SU-DHL-6 (cell line): ENCODE measurements at regions not wholly inside any gene's neighbourhood (a gene's known extent, or its start where the extent isn't known, plus 50 kb on each side); places are given as distances from the start of the nearest gene placed in this dataset.

Source experiments
- H2AFZ ChIP-seq: fragments of 200-600 bp; sonication (generic); 2 replicates; pipeline ENCODE4 v1.6.1; 2014; ENCODE audit warnings: low read depth, mild to moderate bottlenecking, moderate library complexity, mixed read lengths, antibody characterized with exemption, low read length; ENCODE audit not compliant: severe bottlenecking
- H3F3A ChIP-seq: fragments of 200-600 bp; shearing (Covaris generic); 2 replicates; pipeline ENCODE4 v1.6.0; 2016; ENCODE audit warnings: antibody characterized with exemption, mild to moderate bottlenecking; ENCODE audit not compliant: insufficient read depth
- H3K27ac ChIP-seq: fragments of 200-600 bp; sonication (generic); 2 replicates; pipeline ENCODE4 v1.5.1; 2016; ENCODE audit warnings: low read depth, mild to moderate bottlenecking, low read length, moderate library complexity, mixed read lengths
- H3K27me3 ChIP-seq: fragments of 200-600 bp; sonication (generic), shearing (Covaris generic); 2 replicates; pipeline ENCODE4 v1.6.0; 2014; ENCODE audit warnings: mild to moderate bottlenecking, low read length
- H3K36me3 ChIP-seq: fragments of 200-600 bp; sonication (generic); 2 replicates; pipeline ENCODE4 v1.6.1; 2014; ENCODE audit warnings: mild to moderate bottlenecking, low read length, mixed read lengths
- H3K4me2 ChIP-seq: fragments of 300-600, 200-600 bp; shearing (Covaris generic), sonication (generic); 2 replicates; pipeline ENCODE4 v1.6.0; 2014; ENCODE audit warnings: low read length, low read depth, mild to moderate bottlenecking; ENCODE audit not compliant: poor library complexity, severe bottlenecking
- H3K4me3 ChIP-seq: fragments of 200-600 bp; sonication (generic); 2 replicates; pipeline ENCODE4 v1.5.1; 2014; ENCODE audit warnings: antibody characterized with exemption, low read length, mild to moderate bottlenecking, mixed read lengths; ENCODE audit not compliant: insufficient read depth, poor library complexity, severe bottlenecking
- H3K79me2 ChIP-seq: fragments of 200-600 bp; sonication (generic); 2 replicates; pipeline ENCODE4 v1.6.1; 2014; ENCODE audit warnings: mild to moderate bottlenecking, low read length, moderate library complexity; ENCODE audit not compliant: insufficient read depth
- H3K9ac ChIP-seq: fragments of 200-600 bp; sonication (generic); 2 replicates; pipeline ENCODE4 v1.7.0; 2014; ENCODE audit warnings: mild to moderate bottlenecking, low read length
- H3K9me2 ChIP-seq: fragments of 200-600 bp; sonication (generic); replicated peaks from 2 replicates; pipeline ENCODE4 v1.6.1; 2014; ENCODE audit warnings: low read length; ENCODE audit not compliant: insufficient read depth
- H3K9me3 ChIP-seq: fragments of 200-600 bp; sonication (generic); 2 replicates; pipeline ENCODE4 v1.6.1; 2014; ENCODE audit warnings: low read length, mixed read lengths; ENCODE audit not compliant: insufficient read depth
- H4K20me1 ChIP-seq: fragments of 200-600 bp; sonication (generic); 2 replicates; pipeline ENCODE4 v1.6.1; 2014; ENCODE audit warnings: low read depth, mild to moderate bottlenecking, antibody characterized with exemption, low read length, moderate library complexity, mixed read lengths
- EZH2phosphoT487 ChIP-seq: fragments of 200-600 bp; sonication (generic), shearing (Covaris generic); conservative IDR thresholded peaks from 2 replicates; pipeline ENCODE4 v1.6.1; 2018; ENCODE audit warnings: mild to moderate bottlenecking, antibody characterized with exemption, low read length, moderate library complexity, mixed read lengths
- TF ChIP-seq, protein P1 (sequence below): fragments of 200-600 bp; sonication (generic); IDR thresholded peaks from one replicate; pipeline ENCODE4 v1.5.1; 2017; ENCODE audit warnings: antibody characterized with exemption, mild to moderate bottlenecking, low read length, moderate library complexity; ENCODE audit not compliant: insufficient read depth, poor library complexity, severe bottlenecking

DNA sequence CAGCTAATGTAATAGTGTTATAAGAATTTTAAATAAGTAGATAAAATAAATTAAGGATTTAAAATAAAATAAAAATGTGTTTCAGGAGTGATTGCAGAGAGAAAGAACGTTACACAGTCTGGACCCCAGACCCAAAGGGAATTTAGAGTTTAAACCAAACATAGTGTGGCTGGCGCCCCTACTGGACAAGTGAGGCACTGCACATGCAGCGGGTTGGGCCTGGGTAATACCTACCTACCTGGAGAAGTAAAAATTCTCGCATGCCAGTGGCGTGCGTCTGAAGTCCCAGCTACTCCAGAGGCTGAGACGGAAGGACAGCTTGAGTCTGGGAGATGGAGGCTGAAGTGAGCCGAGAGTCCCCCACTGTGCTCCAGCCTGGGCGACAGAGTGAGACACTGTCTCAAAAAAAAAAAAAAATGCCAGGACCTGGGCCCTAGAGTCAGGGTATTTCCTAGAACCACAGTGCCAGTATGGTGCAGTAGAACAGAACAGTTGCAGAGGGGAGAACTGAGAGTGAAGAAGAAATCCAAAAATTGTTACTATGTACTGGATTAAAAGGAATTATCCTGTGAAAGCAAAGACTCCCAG lies 71.4 kb upstream of the TCF21 start:
- Histone ChIP-seq H3K9me2 (no peaks in the 10 kb centered on the region), H3K4me2 (no peak overlapping the region), H3K9me3 (no peaks in the 10 kb centered on the region), H3K79me2 (no peaks in the 10 kb centered on the region), H3K4me3 (no peak overlapping the region), H2AFZ (no peak overlapping the region), H3K27me3 (no peaks in the 10 kb centered on the region), H3K9ac (no peak overlapping the region), H3K36me3 (no peaks in the 10 kb centered on the region), H3F3A (no peaks in the 10 kb centered on the region), H3K27ac (no peak overlapping the region), H4K20me1 (no peaks in the 10 kb centered on the region)
- TF ChIP-seq, protein P1, sequence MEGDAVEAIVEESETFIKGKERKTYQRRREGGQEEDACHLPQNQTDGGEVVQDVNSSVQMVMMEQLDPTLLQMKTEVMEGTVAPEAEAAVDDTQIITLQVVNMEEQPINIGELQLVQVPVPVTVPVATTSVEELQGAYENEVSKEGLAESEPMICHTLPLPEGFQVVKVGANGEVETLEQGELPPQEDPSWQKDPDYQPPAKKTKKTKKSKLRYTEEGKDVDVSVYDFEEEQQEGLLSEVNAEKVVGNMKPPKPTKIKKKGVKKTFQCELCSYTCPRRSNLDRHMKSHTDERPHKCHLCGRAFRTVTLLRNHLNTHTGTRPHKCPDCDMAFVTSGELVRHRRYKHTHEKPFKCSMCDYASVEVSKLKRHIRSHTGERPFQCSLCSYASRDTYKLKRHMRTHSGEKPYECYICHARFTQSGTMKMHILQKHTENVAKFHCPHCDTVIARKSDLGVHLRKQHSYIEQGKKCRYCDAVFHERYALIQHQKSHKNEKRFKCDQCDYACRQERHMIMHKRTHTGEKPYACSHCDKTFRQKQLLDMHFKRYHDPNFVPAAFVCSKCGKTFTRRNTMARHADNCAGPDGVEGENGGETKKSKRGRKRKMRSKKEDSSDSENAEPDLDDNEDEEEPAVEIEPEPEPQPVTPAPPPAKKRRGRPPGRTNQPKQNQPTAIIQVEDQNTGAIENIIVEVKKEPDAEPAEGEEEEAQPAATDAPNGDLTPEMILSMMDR = peak; percentile 82
- TF ChIP-seq EZH2phosphoT487 = no peak

DNA sequence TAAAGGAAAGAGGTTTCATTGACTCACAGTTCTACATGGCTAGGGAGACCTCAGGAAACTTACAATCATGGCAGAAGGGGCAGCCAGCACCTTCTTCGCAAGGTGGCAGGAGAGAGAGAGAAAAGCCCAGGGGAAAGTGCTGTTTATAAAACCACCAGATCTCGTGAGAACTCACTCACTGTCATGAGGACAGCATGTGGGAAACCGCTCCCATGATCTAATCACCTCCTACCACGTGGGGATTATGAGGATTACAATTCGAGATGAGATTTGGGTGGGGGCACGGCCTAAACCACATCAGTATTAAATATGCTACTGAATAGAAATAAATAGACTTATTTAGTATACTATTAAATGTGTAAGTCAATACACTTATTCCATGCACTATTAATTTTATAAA lies 70.6 kb upstream of the TCF21 start:
- Histone ChIP-seq H3K27ac (no peak overlapping the region), H4K20me1 (no peaks in the 10 kb centered on the region), H3K79me2 (no peaks in the 10 kb centered on the region), H2AFZ (no peak overlapping the region), H3F3A (no peaks in the 10 kb centered on the region), H3K9me3 (no peaks in the 10 kb centered on the region), H3K4me2 (no peak overlapping the region), H3K9me2 (no peaks in the 10 kb centered on the region), H3K36me3 (no peaks in the 10 kb centered on the region), H3K4me3 (no peak overlapping the region), H3K27me3 (no peaks in the 10 kb centered on the region), H3K9ac (no peak overlapping the region)
- TF ChIP-seq, protein P1 = no peak
- no peak for TF ChIP-seq EZH2phosphoT487

DNA sequence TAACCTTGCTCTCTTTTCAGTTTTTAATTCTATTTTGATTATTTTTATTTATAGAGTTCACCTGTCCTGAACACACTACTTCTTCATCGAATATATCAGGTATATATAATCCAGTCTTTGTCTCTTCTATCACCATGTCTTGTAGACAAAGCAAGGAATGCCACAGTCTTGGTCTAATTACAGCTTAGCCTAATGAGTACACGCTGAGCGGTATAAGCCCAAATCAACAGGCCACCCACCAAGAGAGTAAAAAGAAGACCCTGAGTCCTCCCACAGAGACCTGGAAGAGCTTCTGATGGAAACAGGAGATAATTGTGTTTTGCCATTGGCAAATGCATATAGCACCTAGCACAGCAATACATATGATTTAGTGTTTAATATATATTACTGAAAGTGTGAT lies 68.7 kb upstream of the TCF21 start:
- no peaks in the 10 kb centered on the region for H3K27me3 ChIP-seq
- TF ChIP-seq, protein P1 = no peak
- TF ChIP-seq EZH2phosphoT487 = no peak
- no peaks in the 10 kb centered on the region for H3F3A ChIP-seq
- H3K4me3 ChIP-seq = no peak overlapping the region
- no peak overlapping the region for H3K9ac ChIP-seq
- H3K79me2 ChIP-seq = no peaks in the 10 kb centered on the region
- no peak overlapping the region for H3K4me2 ChIP-seq
- no peak overlapping the region for H2AFZ ChIP-seq
- H3K36me3 ChIP-seq = no peaks in the 10 kb centered on the region
- no peak overlapping the region for H3K27ac ChIP-seq
- H3K9me2 ChIP-seq = no peaks in the 10 kb centered on the region
- no peaks in the 10 kb centered on the region for H4K20me1 ChIP-seq
- no peaks in the 10 kb centered on the region for H3K9me3 ChIP-seq

DNA sequence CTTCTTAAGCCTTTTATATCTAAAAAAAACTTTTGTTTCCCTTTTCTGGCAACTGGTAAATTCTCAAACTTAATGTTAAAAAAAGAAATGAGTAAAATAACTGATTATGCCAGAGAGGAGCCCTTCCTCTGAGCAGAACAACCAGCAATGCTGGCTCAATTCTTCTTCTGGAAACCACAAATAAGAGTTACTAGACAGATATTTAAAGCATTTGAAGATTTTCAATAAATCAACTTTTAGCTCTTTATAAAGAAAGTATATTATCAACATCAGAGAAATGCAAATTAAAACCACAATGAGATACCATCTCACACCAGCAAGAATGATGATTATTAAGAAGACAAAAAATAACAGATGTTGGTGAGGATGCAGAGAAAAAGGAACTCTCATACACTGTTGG lies 61.1 kb upstream of the TCF21 start:
- TF ChIP-seq EZH2phosphoT487 = no peak
- TF ChIP-seq, protein P1 = no peak
- H3K9ac ChIP-seq = no peak overlapping the region
- no peaks in the 10 kb centered on the region for H3F3A ChIP-seq
- H3K9me2 ChIP-seq = no peaks in the 10 kb centered on the region
- no peak overlapping the region for H3K4me2 ChIP-seq
- no peaks in the 10 kb centered on the region for H3K27me3 ChIP-seq
- H3K9me3 ChIP-seq = no peaks in the 10 kb centered on the region
- H2AFZ ChIP-seq = no peak overlapping the region
- no peak overlapping the region for H3K27ac ChIP-seq
- H3K36me3 ChIP-seq = no peaks in the 10 kb centered on the region
- no peaks in the 10 kb centered on the region for H4K20me1 ChIP-seq
- H3K79me2 ChIP-seq = no peaks in the 10 kb centered on the region
- H3K4me3 ChIP-seq = no peak overlapping the region
